Activated CD4-positive, CD25-positive, alpha-beta regulatory T cell treated with anti-CD3 and anti-CD28 coated beads, Interleukin-2, amount 50 U/mL, for 72 hours (primary cell): ENCODE measurements at regions not wholly inside any gene's neighbourhood (a gene's known extent, or its start where the extent isn't known, plus 50 kb on each side); places are given as distances from the start of the nearest gene placed in this dataset.

Source experiments
- DNase-seq: peaks from one replicate; pipeline ENCODE4 v3.0.0; 2021

- DNase-seq = no peak
Measured at GRCh38 chr9:80259079-80259478, 687.3 kb downstream of the TLE4 start.

DNA sequence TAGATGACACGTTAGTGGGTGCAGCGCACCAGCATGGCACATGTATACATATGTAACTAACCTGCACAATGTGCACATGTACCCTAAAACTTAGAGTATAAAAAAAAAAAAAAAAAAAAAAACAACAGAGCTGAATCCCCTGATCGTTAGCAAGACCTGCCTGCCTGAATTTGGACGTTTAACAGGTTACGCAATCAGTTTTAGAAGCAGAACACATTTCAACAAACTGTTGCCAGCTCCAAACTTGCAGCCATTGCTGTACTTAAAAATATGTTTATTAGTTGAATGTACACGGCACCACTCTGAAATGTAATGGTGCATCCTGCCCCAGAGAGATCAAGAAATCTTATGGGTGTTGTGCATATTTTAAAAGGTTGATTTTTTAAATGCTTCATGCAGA is 680.0 kb downstream of the TLE4 start:
- no peak for DNase-seq

DNA sequence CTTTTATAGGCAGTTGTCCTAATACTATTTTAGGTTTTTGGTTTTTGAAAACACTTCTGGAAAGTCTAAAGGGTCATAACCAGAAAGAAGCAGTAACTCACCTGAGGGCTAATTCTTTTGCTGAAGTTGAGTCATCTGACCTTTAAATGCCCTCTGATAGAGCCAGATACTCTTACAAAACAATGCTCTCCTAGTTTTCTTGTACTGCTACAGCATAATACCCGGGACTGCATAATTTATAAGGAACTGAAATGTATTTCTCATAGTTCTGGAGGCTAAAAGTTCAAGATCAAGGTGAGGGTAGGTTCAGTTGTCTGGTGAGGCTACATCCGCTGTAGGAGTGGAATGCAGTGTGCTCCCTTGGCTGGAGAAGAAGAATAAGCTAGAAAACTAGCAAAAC is 670.3 kb downstream of the TLE4 start:
- DNase-seq = no peak

DNA sequence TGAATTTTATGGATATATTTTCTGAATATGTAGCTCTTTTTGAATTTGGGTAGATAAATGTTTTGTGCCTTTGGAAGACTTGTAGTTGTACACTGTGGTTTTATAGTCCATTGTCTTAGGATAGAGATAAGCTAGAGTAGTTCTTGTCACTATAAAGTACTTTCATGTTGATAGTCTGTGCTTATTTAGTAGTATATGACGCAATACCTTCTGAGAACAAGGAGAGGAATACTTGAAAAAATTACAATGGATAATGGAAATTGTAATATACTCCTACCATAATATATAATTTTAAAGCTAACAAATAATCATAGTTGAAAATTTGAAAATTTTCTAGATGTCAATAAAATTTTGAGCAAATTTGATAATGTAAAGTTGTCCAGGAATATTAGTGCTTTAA is 664.0 kb downstream of the TLE4 start:
- no peak for DNase-seq

- DNase-seq = no peak
Measured at GRCh38 chr9:80233906-80234305, 662.1 kb downstream of the TLE4 start.

DNA sequence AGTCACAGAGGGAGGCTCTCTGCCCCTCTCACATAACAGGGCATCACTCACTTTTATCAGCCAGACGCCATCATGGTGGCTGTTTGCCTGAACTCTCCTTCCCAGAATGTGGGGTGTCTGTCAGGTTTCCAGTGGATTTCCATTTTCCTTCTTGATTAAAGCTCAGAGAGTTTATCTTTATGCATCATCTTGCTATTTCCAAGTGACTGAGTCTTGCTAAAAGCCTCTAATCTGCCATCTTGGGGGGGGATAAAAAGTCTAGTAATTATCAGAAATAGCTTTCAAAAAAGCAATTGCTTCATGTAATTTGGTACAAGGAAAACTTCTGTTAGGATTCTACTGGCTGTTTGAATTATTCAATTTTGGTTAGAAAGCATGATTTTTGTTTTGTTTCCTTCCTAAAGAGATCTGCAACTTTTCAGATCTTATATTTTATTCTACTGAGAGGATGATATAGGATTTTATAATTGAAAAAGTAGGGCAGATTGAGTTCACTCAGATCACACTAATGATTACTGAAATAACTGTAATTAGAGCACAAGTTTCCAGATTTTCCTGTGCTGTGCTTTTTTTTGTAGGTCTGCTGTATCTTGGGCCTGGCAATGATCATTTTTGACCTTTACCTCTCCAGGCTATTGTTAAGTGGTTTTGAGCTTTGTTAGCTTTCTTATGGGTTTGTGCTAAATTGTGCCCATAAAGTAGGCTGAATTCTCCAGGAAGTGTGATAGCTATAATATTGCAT is 661.5 kb downstream of the TLE4 start:
- no peak for DNase-seq

DNA sequence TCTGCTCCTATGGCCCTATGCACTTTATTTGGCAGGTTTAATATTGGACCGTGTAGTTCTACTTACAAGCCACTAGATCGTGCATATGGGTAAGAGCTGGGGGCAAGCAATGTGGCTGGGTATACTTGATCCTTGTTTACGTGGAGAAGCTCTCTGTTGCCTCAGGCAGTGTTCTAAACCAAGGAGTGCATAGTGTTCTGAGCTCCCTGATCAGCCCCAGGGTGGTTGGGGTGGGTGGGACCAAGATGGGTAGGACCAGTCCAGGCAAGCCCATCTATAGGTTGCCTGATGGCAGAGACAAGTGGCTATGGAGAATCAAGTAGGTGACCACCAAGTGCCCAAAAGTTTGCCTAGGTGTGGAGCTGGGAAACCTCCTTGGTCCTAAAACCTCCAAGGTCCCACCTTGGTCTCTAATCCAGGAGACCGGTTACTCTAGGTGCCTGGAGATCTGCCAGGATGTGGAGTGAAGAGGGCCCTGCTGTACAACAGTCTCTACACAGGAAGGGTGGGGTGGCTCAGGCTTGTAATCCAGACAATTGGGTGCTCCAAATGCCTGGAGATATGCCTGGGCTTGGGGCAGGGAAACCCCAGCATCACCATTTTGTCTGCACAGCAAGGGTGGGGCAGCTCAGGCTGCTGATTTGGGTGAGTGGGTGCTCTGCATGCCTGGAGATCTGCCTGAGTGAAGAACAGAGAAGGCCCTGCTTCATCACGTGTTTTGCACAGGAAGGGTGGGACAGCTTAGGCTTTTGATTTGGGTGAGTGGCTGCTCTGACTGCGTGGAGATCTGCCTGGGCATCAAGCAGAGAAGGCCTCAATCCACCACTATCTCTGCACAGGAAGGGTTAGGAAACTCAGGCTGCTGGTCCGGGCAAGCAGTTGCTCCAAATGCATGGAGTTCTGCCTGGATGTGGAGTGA is 659.8 kb downstream of the TLE4 start:
- no peak for DNase-seq

DNA sequence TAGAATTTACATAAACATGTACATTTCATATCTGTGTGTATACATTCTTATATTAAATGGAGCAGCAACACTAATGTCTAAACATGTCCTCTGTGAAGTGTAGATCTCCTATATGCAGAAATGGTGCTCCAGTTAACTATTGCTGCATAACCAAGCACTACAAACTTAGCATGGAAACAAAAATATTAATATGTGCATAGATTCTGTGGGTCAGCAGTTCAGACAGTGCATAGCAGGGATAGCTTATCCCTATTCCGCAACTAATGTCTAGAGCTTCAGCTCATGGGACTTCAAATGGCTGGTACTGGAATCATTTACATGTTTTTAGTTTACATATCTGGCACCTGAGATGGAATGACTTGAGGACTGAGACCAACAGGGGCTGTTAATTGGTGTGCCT is 652.1 kb downstream of the TLE4 start:
- DNase-seq = no peak

GRCh38 chr9:80222466-80223169 is 650.9 kb downstream of the TLE4 start:
- DNase-seq = no peak

- no peak for DNase-seq
Measured at GRCh38 chr9:80218328-80218727, 646.6 kb downstream of the TLE4 start.

DNA sequence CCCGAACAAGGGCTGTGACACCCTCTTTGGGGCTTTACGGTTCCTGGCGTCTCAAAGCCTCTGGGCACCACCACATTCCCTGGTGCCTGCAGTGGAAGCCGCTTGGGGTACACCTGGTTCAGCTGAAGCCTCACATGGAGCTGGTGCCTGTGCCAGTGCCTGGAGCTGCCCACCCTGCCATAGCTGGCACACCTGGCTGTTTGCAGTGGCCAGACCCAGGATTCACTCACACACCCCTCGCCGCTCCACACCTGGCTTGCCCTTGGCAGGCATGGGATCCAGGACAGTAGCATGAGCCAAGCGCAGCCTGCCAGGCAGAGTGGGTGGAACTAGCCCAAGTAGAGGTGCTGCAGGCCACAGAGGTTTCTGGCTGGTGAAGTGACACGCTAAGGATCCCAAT is 641.8 kb downstream of the TLE4 start:
- DNase-seq = no peak

- no peak for DNase-seq
Measured at GRCh38 chr9:80208696-80209095, 636.9 kb downstream of the TLE4 start.

DNA sequence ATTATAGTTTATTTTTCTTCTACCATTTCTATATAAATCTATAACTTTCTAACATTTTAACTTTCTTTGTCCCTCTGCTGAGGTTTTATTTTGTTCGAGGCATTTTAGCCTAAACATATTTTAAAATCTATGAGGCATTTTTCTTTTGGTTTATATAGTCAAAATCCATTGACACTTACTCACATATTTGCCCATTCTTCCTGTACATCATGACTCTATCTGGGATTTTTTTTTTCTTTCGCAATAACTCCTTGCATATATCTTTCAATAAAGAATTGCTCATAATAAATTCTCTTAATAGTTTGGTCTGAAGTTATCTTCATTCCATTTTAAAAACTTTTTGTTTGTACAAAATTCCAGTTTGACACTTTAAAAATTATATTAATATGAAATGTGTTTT is 632.3 kb downstream of the TLE4 start:
- no peak for DNase-seq

DNA sequence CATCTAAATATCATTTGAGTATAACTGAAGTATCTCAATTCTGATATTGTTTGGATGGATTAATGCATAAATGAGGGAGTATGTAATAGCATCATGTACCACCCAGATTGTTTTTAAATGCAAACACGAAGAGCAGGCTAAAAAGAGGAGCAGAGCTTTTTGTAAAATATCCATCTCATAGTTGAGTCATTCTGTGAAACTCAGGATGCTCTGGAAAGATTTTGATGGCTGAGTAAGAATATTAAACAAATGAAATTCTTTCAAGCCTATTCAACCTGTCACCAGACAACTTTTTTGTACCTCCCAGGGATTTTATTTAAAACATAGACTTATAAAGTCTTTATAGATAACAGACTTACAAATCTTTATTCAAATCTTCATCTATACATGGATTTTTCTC is 625.9 kb downstream of the TLE4 start:
- DNase-seq = no peak

DNA sequence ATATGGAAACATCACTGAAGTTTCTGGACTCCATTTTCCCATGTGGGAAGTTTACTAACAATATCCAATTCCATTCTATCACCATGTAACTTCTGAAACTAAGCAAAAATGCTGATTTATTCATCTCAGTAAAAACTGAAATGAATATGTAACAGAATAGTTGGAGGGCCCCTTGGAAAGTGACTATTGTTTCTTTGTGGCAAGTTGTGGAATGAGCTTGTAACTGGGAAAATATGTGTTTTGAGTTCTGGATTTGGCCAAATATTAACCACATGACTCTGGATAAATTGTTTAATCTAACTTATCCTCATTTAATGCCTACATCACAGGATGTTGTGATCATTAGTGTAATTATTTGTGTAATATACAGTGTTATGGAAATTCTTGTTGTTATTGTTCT is 619.3 kb downstream of the TLE4 start:
- no peak for DNase-seq

DNA sequence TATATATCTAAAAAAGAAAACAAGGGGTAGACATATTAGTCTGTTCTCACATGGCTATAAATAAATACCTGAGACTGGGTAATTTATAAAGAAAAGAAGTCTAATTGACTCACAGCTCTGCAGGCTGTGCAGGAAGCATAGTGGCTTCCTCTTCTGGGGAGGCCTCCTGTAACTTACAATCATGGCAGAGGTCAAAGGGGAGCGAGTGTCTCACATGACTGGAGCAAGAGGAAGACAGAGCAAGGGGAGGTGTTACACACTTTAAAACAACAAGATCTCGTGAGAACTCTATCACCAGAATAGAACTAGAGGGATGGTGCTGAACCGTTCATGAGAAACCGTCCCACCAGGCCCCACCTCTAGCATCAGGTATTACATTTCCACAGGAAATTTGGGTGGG is 616.8 kb downstream of the TLE4 start:
- DNase-seq = no peak

- DNase-seq = no peak
Measured at GRCh38 chr9:80185112-80185738, 613.5 kb downstream of the TLE4 start.

DNA sequence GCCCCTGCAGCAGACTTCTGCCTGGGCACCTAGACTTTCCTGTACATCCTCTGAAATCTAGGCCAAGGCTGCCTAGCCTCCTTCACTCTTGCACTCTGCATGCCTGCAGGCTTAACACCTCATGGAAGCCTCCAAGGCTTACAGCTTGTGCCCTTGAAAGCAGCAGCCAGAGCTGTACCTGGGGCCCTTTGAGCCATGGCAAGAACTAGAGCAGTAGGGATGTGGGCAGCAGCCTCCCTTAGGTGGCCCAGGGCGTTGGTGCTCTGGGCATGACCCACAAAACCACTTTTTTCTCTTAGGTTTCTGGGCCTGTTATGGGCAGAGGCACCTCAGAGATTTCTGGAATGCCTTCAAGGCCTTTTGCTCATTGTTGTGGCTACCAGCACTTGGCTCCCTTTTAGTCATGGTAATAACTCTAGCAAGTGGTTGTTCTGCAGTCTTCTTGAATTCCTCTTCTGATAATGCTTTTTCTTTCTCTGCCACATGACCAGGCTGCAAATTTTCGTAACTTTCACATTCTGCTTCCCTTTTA is 606.2 kb downstream of the TLE4 start:
- no peak for DNase-seq

DNA sequence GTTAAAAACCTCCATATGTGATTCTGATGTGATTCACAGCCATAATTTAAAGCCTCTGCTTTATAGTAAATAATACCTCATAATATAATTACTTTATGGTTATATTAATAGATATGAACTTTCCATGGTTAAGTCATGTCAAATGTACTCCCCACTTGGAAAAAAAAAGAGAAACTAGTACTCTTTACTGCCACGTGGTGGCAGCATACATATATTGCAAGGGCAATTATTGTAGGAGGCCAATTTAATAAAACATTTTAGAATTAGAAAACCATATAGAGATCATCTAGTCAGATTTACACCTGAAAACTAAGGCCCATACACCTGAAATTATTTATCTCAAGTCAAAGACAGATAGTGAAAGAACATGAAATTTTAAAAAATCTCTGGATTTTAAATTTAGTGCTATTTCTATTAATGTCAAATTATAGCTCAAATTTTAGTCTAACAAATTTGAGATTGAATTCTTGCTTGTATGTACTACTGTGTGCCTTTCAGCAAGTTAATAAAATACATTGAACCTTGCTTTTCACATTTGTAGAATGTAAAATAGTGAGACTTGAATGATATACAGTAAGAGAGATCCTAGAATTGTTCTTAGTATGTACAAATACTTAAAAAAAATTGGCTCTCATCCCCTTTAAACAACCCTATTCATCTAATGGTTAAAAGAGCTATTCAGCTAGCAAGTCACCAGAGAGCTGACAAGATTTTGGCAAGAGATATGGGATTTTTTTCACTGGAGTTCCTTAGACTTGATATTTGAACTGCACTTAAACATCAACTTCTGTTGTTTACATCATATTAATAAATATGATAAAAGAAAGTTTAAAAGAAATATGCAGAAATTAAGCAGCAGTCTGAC is 603.8 kb downstream of the TLE4 start:
- no peak for DNase-seq

GRCh38 chr9:80163889-80164288 is 592.1 kb downstream of the TLE4 start:
- DNase-seq = no peak

DNA sequence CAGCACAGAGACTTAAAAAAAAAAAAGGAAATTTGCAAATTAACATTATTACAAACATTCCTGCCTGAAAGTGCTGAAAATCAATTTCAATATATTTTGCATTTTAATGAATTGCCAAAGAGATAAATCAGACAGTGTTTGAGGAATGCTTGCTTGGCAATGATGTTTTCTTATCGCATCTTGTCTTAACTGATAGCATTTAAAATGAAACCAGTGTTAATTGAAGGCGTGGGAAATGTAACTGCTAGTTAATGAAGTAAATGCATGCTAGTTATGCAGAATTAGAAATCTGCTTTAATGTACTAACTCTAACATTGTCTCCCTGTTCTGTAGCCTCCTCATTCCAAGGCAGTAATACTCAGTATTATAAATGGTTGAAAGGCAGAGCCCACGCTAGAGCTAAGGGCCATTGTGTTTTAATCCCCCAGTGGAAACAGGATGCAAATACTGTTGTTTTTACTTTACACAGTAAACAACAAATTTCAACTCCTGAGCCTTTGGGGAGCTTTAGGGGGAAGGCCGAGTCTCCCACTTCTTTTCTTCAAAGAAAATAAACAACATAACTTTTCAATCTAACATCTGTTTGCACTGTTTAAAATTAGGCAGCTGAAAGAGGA is 586.9 kb downstream of the TLE4 start:
- DNase-seq = no peak
